Neural progenitor cell (in vitro differentiated cells): ENCODE measurements at regions not wholly inside any gene's neighbourhood (a gene's known extent, or its start where the extent isn't known, plus 50 kb on each side); places are given as distances from the start of the nearest gene placed in this dataset.

ENCODE experiments used
- EZH2 ChIP-seq: fragments of 200-600 bp; sonication (generic); IDR thresholded peaks from 2 replicates; pipeline ENCODE4 v1.6.1; 2017; ENCODE audit warnings: antibody characterized with exemption, mild to moderate bottlenecking, moderate library complexity
- EZH2phosphoT487 ChIP-seq: fragments of 200-600 bp; sonication (generic); IDR thresholded peaks from 2 replicates; pipeline ENCODE4 v1.6.1; 2017; ENCODE audit warnings: antibody characterized with exemption
- TF ChIP-seq, protein P1 (sequence below): fragments of 200-600 bp; sonication (generic); IDR thresholded peaks from 2 replicates; pipeline ENCODE4 v1.5.1; 2017; ENCODE audit warnings: antibody characterized with exemption, mild to moderate bottlenecking

DNA sequence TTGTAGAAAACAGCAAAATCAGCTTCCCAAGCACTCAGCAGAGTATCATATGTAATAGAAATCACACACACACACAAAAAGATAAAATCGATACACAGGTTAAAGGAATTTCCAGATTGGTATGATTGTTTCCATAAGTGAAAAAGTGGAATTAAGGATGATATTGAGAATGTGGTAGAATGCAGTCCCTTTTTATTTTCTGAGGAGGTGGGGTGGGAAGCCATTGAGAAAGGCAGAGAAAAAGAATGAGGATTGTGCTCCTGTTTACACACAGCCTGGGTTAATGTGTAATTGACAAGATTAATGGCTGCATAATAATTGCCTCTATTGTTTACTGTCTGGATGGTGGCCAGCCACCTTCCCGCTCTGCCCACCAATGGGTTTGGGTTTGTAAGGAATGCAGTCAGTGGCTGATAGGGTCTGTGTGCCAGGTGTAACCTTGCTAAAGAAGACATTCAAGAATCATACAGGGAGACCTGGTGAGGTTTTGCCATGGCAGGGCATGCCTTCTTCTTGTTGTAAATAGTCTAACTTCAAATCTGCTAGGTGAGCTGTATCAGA is 177.2 kb upstream of the MAP3K1 start:
- TF ChIP-seq EZH2 (no peak), EZH2phosphoT487 (no peak)
- TF ChIP-seq, protein P1, sequence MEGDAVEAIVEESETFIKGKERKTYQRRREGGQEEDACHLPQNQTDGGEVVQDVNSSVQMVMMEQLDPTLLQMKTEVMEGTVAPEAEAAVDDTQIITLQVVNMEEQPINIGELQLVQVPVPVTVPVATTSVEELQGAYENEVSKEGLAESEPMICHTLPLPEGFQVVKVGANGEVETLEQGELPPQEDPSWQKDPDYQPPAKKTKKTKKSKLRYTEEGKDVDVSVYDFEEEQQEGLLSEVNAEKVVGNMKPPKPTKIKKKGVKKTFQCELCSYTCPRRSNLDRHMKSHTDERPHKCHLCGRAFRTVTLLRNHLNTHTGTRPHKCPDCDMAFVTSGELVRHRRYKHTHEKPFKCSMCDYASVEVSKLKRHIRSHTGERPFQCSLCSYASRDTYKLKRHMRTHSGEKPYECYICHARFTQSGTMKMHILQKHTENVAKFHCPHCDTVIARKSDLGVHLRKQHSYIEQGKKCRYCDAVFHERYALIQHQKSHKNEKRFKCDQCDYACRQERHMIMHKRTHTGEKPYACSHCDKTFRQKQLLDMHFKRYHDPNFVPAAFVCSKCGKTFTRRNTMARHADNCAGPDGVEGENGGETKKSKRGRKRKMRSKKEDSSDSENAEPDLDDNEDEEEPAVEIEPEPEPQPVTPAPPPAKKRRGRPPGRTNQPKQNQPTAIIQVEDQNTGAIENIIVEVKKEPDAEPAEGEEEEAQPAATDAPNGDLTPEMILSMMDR = no peak
